ENCODE measurements at regions not wholly inside any gene's neighbourhood (a gene's known extent, or its start where the extent isn't known, plus 50 kb on each side); places are given as distances from the start of the nearest gene placed in this dataset.
"Not testable (repeated sequence)": the region's sequence is repeated elsewhere in the genome, so short reads cannot be mapped to it uniquely, and the experiment has no call there.

DNA sequence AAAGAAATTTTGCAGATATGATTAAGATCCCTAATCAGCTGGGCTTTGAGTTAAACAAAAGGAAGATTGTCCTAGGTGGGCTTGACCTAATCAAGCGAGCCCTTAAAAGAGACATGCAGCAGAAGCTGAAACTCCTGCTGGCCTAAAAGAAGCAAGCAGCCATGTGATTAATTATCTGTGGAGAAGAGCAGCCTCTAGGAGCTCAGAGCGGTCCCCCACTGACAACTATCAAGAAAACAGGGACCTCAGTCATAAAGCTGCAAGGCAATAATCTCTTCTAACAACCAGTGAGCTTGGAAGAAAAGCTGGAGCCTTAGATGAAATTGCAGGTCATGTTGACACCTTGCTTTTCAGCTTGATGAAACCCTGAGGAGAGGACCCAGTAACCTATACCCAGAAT, 288.9 kb upstream of the CLEC14A start:
- H3K27ac ChIP-seq (ENCODE audit: low read depth in 2 of 2, low read length in 2 of 2): no peak overlapping the region
- TF ChIP-seq, protein P1, sequence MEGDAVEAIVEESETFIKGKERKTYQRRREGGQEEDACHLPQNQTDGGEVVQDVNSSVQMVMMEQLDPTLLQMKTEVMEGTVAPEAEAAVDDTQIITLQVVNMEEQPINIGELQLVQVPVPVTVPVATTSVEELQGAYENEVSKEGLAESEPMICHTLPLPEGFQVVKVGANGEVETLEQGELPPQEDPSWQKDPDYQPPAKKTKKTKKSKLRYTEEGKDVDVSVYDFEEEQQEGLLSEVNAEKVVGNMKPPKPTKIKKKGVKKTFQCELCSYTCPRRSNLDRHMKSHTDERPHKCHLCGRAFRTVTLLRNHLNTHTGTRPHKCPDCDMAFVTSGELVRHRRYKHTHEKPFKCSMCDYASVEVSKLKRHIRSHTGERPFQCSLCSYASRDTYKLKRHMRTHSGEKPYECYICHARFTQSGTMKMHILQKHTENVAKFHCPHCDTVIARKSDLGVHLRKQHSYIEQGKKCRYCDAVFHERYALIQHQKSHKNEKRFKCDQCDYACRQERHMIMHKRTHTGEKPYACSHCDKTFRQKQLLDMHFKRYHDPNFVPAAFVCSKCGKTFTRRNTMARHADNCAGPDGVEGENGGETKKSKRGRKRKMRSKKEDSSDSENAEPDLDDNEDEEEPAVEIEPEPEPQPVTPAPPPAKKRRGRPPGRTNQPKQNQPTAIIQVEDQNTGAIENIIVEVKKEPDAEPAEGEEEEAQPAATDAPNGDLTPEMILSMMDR (IDR thresholded peaks at IDR 0.05; ENCODE audit: borderline replicate concordance, extremely low read depth, insufficient read depth): no peak
- no peak for DNase-seq
- intact Hi-C loops (cut with DNase I): no loop called here
- no peaks in the 10 kb centered on the region for H3K36me3 ChIP-seq (ENCODE audit: control insufficient read depth in 2 of 3, insufficient read depth in 3 of 3, low read length in 3 of 3)
- no peaks in the 10 kb centered on the region for H3K9me3 ChIP-seq (ENCODE audit: control insufficient read depth in 2 of 3, insufficient read depth in 1 of 3, low read length in 3 of 3)
- no peak for FAIRE-seq
- H3K27me3 ChIP-seq (ENCODE audit: control insufficient read depth, insufficient read depth, low read length): no peaks in the 10 kb centered on the region
- no peak overlapping the region for H3K9ac ChIP-seq (ENCODE audit: low read length in 3 of 3)
- H3K4me1 ChIP-seq (ENCODE audit: control insufficient read depth in 2 of 3, insufficient read depth in 2 of 3, low read depth in 1 of 3, low read length in 3 of 3): no peaks in the 10 kb centered on the region
- H3K4me3 ChIP-seq (ENCODE audit: low read length in 3 of 3): no peak overlapping the region

DNA sequence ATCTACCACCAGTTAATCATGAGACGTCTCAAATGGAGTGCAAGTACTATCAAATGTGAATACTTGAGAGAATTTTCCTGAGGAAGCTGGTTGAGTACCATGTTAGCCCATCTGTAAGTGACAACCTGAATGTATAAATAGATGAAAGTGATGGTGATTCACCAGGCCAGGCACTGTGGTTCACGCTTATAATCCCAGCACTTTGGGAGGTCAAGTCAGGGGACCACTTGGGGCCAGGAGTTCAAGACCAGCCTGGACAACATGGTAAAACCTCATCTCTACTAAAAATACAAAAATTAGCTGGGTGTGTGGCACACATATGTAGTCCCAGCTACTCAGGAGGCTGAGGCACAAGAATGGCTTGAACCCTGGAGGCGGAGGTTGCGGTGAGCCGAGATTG, 288.0 kb upstream of the CLEC14A start:
- H3K4me3 ChIP-seq (ENCODE audit: low read length in 3 of 3); H3K27ac ChIP-seq (ENCODE audit: low read depth in 2 of 2, low read length in 2 of 2); FAIRE-seq; H3K4me1 ChIP-seq (ENCODE audit: control insufficient read depth in 2 of 3, insufficient read depth in 2 of 3, low read depth in 1 of 3, low read length in 3 of 3); DNase-seq; H3K27me3 ChIP-seq (ENCODE audit: control insufficient read depth, insufficient read depth, low read length); H3K9ac ChIP-seq (ENCODE audit: low read length in 3 of 3); H3K9me3 ChIP-seq (ENCODE audit: control insufficient read depth in 2 of 3, insufficient read depth in 1 of 3, low read length in 3 of 3); intact Hi-C loops (cut with DNase I); H3K36me3 ChIP-seq (ENCODE audit: control insufficient read depth in 2 of 3, insufficient read depth in 3 of 3, low read length in 3 of 3): not testable (repeated sequence)

DNA sequence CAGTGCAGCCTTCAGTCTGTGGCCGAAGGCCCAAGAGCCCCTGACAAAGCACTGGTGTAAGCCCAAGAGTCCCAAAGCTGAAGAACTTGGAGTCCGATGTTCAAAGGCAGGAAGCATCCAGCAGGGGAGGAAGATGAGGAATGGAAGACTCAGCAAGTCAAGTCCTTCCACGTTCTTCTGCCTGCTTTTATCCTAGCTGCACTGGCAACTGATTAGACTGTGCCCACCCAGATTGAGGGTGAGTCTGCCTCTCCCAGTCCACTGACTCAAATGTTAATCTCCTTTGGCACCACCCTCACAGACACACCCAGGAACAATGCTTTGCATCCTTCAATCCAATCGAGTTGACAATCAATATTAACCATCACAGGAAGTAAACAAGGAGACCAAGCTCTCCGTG, 282.2 kb upstream of the CLEC14A start:
- H3K9ac ChIP-seq (ENCODE audit: low read length in 3 of 3); H3K27ac ChIP-seq (ENCODE audit: low read depth in 2 of 2, low read length in 2 of 2); H3K27me3 ChIP-seq (ENCODE audit: control insufficient read depth, insufficient read depth, low read length); H3K9me3 ChIP-seq (ENCODE audit: control insufficient read depth in 2 of 3, insufficient read depth in 1 of 3, low read length in 3 of 3); H3K36me3 ChIP-seq (ENCODE audit: control insufficient read depth in 2 of 3, insufficient read depth in 3 of 3, low read length in 3 of 3); H3K4me3 ChIP-seq (ENCODE audit: low read length in 3 of 3); DNase-seq; FAIRE-seq; H3K4me1 ChIP-seq (ENCODE audit: control insufficient read depth in 2 of 3, insufficient read depth in 2 of 3, low read depth in 1 of 3, low read length in 3 of 3); intact Hi-C loops (cut with DNase I): not testable (repeated sequence)

DNA sequence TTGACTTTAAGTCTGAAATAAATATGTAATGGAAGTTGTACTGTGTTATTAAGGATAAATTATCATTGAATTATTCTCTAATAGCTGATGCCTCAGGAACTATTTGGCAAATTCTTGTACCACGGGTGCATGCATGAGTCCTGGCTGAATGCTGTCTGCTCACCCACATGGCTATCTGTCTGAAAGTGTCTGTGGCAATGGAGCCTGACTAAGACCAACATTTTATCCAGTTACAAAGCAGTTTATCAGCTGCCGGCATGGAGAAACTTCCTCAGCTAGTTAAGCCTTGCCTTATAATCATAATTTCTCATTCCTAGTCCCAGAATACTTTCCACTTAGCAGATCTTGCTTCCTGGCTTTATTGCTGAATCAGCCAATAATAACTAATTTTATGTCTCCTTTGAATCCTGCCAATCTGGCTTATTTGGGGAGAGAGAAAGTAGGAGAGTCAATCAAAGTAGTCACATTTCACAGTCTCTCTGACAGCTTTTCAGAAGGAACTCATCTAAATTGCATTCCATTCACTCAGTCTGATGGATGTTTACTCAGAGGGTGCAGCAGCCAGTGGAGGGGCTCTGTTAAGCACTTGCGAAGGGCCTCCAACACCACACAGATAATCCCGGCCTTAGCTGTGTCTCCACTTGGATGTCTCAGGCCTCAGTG, 280.6 kb upstream of the CLEC14A start:
- Histone ChIP-seq H3K27ac (ENCODE audit: low read depth in 2 of 2, low read length in 2 of 2) (no peak overlapping the region), H3K9ac (ENCODE audit: low read length in 3 of 3) (no peak overlapping the region), H3K36me3 (ENCODE audit: control insufficient read depth in 2 of 3, insufficient read depth in 3 of 3, low read length in 3 of 3) (no peaks in the 10 kb centered on the region), H3K27me3 (ENCODE audit: control insufficient read depth, insufficient read depth, low read length) (no peaks in the 10 kb centered on the region), H3K4me1 (ENCODE audit: control insufficient read depth in 2 of 3, insufficient read depth in 2 of 3, low read depth in 1 of 3, low read length in 3 of 3) (no peaks in the 10 kb centered on the region), H3K4me3 (ENCODE audit: low read length in 3 of 3) (no peak overlapping the region), H3K9me3 (ENCODE audit: control insufficient read depth in 2 of 3, insufficient read depth in 1 of 3, low read length in 3 of 3) (no peaks in the 10 kb centered on the region)
- DNase-seq: no peak
- intact Hi-C loops (cut with DNase I): no loop called here
- TF ChIP-seq, protein P1 (IDR thresholded peaks at IDR 0.05; ENCODE audit: borderline replicate concordance, extremely low read depth, insufficient read depth): no peak
- no peak for FAIRE-seq
